ENCODE measurements at regions not wholly inside any gene's neighbourhood (a gene's known extent, or its start where the extent isn't known, plus 50 kb on each side); places are given as distances from the start of the nearest gene placed in this dataset.

DNA sequence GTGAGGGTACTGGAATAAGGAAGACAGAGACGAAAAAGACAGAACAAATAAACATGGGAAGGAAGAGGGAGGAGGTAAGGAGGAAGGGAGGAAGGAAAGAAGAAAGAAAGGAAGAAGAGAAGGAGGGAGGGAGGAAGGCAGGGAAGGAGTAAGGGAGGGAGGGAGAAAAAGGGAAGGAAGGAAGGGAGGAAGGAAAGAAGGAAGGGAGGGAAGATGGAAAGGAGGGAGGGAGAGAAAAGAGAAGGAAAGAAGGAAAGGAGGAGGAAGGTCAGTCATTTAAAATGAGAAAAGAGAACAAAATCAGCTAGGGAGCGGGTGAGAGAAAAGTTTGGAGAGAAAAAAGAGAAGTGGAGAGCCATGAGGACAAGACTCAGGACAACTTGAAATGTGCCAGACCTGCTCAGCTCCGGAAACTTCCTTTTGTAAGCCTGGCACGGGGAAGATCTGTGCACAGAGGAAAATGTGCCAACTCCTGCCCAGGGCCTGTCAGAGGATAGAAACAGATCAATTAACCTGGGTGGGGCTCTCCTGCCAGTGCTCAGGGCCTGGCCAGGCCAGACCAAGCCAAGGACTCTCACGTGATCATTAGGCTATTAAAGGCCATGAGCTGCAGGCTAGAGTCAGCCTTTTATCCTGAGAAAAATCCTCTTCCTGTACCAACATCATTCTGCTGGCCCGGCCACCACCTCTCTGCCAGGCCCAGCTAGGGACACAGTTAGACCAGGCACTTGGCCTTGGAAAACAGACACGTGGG lies 50.1 kb upstream of the BCL6 start:
- intact Hi-C loops (cut with DNase I): no loop called here
- Histone ChIP-seq H3K9me3 (no peaks in the 10 kb centered on the region), H3K27ac (no peak overlapping the region), H3K4me1 (peaks cover 0 to 35% (median 3%) of the 10 kb centered on the region in 9 donors), H3K36me3 (no peaks in the 10 kb centered on the region), H3K27me3 (no peaks in the 10 kb centered on the region), H3K4me3 (no peak overlapping the region)
- 66 to 70% methylated on average over 7 of the region's 7 CpGs for WGBS, 2 donors
- peak in 3 of 8 donors; percentile 9 to 42 (median 24) for ATAC-seq
- no peak for TF ChIP-seq CTCF (IDR thresholded peaks at IDR 0.05)
- no peak for DNase-seq

GRCh38 chr3:187798126-187798525 lies 52.9 kb upstream of the BCL6 start:
- Histone ChIP-seq H3K9me3 (no peaks in the 10 kb centered on the region), H3K27ac (no peak overlapping the region), H3K4me1 (peaks cover 0 to 33% (median 0%) of the 10 kb centered on the region in 9 donors), H3K4me3 (no peak overlapping the region), H3K27me3 (no peaks in the 10 kb centered on the region), H3K36me3 (no peaks in the 10 kb centered on the region)
- 79 to 88% methylated on average over 1 of the region's 1 CpG for WGBS, 2 donors
- TF ChIP-seq CTCF (IDR thresholded peaks at IDR 0.05): no peak
- DNase-seq (no peak), ATAC-seq (no peak)
- intact Hi-C loops (cut with DNase I): no loop called here

GRCh38 chr3:187798531-187799530 lies 53.6 kb upstream of the BCL6 start:
- intact Hi-C loops (cut with DNase I): no loop called here
- no peak for ATAC-seq

More at GRCh38 chr3:187798531-187799530, 53.6 kb upstream of the BCL6 start:
- 88% methylated on average over 15 of the region's 15 CpGs for WGBS, 2 donors
- Histone ChIP-seq H3K4me3 (no peak overlapping the region), H3K9me3 (no peaks in the 10 kb centered on the region), H3K27ac (peak overlapping the region in 1 of 10 donors; percentile 66), H3K27me3 (no peaks in the 10 kb centered on the region), H3K4me1 (peaks cover 0 to 33% (median 0%) of the 10 kb centered on the region in 9 donors), H3K36me3 (no peaks in the 10 kb centered on the region)
- DNase-seq: no peak
- no peak for TF ChIP-seq CTCF (IDR thresholded peaks at IDR 0.05)
